Lung microvascular endothelial cell (primary cell): ENCODE measurements at regions not wholly inside any gene's neighbourhood (a gene's known extent, or its start where the extent isn't known, plus 50 kb on each side); places are given as distances from the start of the nearest gene placed in this dataset.
"Not testable (repeated sequence)": the region's sequence is repeated elsewhere in the genome, so short reads cannot be mapped to it uniquely, and the experiment has no call there.

Experiments used
- DNase-seq, 2 donors: peaks; one replicate each; pipeline versions ENCODE4 v3.0.0 to v3.0.0-alpha.2; 2010; ENCODE audit warnings: low read depth in 2 of 2

DNA sequence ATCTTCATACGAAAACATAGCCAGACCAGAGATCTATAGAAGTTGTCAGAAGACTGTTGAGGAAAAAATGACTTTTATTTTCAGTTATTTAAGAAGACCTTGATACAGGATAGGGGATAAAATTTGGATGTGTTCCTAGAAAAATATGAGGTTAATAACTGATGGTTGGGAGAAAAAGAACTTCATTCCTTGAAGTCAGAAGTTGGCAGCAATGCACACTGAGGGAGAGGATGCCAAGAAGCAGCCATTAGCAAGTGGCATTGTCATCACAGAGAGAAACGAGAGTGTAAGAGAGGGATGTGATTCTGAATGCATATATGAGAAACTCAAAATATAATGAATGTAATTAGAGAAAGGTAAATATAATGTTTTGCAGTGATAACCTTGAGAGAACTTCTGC is 382.1 kb upstream of the EPHA5 start:
- no peak for DNase-seq

DNA sequence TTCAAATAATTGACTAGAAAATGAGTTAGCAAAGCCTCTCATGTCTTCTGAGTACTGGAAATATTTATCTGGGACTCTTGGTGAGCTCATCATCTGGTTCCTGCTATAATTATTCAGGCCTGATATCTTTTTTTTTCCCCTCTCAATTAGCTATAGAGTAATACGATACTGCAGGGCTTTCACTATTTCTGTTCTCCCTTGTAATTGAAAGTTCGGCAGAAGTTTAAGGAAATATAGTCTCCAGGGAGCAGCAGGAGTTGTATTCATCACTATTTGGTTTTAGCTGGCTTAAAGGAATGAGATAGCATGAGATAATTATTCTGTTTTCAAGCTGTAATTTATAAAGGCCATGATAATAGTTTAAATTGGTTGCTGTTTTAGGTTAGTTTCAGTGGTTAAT is 378.6 kb upstream of the EPHA5 start:
- DNase-seq = no peak

DNA sequence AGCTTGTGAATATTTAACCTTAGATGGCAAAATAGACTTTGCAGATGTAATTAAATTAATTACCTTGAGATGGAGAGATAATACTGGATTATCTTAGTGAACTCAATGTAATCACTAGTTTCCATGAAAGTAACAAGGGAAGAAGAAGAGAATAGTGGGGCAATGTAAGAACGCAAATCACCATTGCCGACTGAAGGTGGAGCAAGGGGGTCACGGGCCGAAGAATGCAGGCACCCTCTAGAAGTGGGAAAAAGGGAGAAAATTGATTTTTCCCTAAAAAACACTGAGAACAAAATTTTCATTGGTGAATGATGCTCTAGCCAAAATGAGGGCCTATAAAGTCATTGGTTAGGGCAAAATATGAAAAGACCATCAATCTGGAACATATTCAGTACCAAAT is 375.6 kb upstream of the EPHA5 start:
- no peak for DNase-seq

DNA sequence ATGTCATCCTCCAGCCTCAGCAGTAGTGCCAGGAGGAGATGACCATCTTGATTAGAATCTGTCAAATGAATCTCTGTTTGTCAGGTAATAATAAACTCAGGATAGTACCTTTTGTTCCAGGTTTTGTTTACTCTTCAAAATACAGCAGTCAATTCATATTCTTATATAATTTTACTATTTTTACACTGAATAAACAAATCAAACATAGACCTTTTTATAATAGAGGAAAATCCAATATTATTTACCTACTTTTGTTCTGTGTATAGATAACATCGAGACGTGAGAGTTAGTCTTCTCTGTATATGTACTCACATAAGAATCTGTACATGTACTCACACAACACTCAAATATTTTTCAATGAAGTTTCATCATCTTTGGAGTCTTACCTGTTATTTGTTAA is 365.4 kb upstream of the EPHA5 start:
- DNase-seq = no peak

DNA sequence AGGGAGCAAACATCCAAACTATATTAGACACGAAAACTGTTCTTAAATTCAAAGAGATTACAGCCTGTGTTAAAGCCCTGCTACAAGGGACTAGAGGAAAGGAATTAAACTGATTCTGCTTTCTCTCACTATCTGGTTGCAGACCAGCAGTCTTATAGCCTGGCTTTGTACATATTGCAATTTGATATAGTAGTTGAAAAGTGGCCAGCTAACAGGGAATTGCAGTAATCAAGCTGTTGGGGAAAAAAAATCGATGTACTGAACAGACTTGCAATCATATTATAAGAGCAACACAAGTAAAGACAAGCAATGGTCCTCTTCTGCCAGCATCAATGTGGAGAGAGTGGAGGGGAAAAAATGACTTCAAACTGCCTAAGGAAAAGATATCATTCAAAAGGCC is 364.4 kb upstream of the EPHA5 start:
- no peak for DNase-seq

DNA sequence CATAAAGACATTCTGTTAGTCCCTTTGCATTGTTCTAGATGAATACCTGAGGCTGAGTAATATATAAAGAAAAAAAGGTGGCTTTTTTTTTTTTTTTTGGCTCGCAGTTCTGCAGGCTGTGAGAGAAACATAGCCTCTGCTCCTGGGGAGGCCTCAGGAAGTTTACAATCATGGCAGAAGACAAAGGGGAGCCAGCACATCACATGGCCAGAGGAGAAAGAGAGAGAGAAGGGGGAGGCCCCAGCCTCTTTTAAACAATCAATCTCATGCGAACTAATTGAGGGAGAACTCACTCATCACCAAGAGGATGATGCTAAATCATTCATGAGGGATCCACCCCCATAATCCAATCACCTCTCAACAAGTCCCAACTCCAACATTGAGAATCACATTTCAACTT is 364.0 kb upstream of the EPHA5 start:
- DNase-seq = no peak

DNA sequence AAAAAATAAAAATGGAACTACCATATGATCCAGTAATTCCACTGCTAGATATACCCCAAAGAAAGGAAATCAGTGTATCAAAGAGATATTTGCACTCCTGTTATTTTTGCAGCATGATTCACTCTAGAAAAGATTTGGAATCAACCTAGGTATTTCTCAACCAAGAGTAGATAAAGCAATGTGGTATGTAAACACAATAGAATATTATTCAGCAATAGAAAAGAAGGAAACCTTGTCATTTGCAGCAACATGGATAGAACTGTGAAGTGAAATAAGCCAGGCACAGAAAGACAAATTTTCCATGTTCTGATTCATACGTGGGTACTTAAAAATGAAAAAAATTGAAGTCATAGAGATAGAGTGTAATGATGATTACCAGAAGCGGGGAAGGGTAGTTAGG is 362.3 kb upstream of the EPHA5 start:
- DNase-seq = no peak

DNA sequence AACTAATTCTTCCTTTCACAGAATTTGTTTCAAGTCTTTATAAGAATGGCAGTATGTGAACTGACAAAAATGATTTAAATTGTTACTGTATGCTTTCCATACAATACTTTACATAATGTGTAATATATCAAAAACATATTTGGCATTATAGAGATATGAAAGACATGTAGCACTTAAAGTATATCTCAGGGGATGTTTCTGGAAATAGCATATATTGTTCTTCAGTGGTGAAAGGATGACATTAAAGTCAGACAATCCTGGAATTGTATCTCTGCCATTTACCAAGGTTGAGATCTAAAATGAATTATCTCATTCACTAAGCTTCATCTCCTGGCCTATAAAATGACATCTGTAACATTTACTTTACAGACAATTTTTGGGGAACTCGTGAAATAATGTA is 358.4 kb upstream of the EPHA5 start:
- DNase-seq = no peak

DNA sequence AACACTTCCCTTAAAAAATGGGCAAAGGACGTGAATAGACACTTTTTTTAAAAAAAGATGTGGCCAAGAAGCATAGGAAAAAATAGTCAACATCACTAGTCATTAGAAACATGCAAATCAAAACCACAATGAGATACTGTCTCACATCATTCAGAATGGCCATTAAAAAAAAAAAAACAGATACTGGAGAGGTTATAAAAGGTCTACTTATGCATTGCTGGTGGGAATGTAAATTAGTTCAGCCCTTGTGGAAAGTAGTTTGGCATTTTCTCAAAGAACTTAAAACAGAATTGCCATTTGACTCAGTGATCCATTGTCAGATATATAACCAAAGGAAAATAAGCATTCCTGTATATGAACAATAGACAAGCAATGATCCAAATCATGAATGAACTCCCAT is 352.8 kb upstream of the EPHA5 start:
- DNase-seq = no peak

DNA sequence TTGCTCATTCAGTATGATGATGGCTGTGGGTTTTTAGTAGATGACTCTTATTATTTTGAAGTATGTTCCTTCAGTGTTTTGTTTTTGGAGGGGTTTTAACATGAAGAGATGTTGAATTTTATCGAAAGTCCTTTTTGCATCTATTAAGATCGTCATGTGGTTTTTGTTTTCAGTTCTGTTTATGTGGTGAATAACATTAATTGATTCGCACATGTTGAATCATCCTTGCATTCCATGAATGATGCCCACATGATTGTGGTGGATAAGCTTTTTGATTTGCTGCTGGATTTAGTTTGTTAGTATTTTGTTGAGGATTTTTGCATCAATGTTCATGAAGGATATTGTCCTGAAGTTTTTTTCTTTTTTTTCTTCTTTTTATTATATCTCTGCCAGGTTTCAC is 347.4 kb upstream of the EPHA5 start:
- no peak for DNase-seq

DNA sequence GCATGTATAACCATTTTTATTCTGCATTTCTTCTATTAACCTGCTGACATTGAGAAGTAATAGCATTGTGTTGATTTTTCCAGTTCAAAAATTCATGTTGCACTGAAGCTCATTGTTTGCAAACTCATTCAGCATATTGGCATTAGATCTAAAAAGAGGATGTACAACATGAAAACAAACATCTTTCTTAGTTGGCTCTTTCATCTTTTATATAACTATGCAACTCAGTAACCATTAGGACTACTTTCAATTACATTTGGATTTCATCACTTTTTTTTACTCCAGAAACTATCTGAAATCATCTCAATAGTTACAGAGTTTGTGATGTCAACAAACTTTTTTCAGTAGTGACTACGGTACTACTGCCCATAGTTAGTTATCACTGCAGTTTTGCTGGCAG is 346.0 kb upstream of the EPHA5 start:
- DNase-seq = no peak

DNA sequence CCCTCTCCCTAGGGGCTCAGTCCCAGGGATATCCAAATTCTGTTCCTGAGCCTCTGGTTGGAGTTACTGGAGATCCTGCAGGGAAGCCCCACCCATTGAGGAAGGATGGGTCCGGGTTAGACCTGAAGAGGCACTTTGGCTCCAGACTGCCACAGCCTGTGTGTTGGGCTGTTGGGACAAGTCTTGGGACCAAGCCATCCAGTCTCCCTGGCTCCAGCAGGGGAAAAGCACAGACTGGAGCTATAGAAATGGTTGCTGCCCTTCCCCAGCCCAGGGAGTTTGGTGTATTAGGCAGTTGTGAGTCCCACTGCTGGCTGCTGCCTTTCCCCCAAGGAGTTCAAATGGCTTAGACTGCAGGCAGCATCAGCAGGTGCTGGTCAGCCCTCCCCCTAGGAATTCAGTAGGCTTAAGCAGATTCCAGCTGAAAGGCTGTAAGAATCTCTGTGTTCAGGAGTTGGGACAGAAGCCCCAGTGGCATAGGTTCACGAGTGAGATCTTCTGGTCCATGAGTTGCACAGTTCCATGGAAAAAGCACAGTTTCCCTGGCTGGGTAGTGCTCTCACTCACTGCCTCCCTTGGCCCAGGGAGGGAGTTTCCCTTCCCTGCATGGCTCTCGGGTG is 344.0 kb upstream of the EPHA5 start:
- no peak for DNase-seq

DNA sequence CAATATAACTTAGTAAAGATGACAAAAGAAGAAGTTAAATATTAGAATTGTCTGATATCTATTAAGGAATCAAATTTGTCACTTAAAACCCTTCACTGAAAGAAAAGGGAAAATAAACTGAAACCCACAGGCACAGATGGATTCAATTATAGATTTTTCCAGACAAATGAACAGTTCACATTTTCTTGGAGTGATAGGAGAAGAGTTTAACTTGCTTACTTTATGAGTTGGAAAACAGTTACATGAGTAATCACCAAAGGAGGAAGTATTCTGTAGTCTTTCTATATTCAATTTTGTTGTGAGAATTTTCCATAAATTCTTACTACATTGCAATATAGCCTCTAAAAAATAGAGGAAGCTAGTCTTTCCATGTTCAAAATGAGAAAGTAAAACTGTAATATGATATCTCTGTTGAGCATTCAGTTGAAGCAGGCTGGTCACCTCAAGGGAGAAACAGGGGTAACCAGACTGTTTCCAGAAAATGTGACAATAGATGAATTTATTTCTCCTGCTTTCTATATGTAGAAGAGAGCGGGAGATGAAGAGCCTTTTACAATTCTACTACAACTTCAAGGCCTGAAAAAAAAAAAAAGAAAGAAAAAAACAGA is 330.3 kb upstream of the EPHA5 start:
- no peak for DNase-seq

DNA sequence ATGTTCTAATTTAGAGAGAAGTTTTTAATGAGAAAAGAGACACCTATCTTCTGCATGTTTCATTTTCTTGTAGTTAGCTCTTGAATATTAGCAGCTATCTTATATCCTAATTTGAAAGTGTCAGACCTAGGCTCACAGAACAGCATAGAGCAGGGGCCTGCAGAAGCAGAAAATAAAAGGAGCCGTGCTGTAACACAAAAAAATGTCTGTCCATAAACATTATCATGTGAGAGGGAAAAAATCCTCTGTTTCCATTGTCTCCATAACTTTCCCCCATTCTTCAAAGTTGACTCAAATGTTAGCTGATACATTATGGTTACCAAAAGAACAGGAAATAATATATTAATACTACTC is 329.2 kb upstream of the EPHA5 start:
- DNase-seq = no peak

DNA sequence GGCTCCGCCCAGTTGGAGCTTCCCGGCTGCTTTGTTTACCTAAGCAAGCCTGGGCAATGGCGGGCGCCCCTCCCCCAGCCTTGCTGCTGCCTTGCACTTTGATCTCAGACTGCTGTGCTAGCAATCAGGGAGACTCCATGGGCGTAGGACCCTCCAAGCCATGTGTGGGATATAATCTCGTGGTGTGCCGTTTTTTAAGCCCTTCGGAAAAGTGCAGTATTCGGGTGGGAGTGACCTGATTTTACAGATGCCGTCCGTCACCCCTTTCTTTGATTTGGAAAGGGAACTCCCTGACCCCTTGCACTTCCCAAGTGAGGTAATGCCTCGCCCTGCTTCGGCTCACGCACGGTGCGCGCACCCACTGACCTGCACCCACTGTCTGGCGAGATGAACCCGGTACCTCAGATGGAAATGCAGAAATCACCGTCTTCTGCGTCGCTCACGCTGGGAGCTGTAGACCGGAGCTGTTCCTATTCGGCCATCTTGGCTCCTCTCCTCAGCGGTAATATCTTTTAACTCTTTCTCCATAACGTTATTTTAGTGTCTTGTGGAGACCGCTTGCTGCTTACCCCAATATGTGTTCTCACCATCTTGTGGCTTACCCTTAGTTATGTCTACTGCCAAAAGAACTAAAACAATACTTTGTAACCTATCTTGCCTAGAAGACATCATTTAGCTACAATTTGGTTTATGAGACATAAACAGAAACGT is 328.7 kb upstream of the EPHA5 start:
- DNase-seq = not testable (repeated sequence)

DNA sequence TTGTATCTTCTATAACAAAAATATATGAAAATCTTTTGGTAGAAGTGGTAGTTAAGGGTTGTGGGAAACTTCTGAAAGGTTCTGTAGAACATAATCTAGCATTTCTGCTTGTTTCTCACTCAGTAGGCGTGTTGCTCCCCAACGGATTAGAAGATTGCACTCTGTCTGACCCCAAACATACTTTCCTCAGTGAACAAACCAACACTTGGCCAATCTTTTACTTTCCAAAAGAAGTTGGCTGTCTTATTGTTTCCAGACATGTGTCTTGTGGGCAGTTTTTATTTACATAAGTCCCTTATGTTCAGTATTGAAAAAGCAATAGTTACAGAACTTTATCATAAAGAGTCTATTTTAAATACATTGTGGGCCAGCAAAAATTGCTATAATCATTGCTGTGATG is 312.8 kb upstream of the EPHA5 start:
- DNase-seq = no peak

DNA sequence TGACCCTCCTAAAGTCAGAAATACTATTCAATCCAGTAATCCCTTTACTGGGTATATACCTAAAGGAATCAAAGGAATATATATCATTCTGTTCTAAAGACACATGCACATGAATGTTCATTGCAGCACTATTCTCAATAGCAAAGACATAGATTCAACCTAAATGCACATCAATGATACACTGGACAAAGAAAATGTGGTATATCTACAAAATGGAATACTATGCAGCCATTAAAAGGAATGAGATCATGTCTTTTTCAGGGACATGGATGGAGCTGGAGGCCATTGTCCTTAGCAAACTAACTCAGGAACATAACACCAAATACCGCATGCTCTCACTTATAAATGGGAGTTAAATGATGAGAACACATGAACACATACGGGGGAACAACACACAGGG is 306.0 kb upstream of the EPHA5 start:
- no peak for DNase-seq

DNA sequence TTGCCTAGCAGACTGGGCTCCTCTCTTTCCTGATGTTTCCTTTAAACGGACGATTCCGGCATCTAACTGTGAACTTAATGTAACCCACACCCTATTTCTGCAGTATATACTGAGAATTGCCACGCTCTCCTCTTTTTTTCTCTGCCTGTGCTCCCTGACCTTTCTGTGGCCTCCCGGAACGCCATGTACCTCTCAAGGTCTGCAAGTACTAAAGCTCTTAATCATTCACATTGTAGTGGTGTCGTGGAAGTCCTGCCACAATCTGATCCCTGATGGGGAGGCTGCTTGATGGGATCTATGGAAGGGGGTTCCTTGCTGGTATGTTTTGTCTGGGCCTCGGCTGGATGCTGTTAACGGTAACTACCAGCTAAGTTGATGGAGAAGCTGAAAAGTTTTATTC is 302.9 kb upstream of the EPHA5 start:
- no peak for DNase-seq

DNA sequence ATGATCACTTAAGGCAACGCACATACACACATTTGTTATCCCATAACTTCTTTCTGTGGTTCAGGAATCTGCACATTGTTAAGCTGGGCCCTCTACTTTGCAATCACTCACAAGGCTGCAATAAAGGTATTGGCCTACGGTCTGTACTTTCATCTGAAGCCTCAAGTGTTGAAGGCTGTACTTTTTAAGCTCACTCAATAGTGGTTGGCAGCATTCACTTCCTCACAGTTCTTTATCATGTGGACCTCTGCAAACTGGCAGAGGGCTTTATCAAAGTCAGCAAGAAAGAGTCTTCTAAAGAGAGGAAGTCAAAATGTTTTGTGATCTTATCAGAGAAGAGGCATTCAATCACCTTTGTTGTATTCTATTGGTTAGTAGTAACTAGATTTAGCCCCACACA is 301.4 kb upstream of the EPHA5 start:
- DNase-seq = no peak

DNA sequence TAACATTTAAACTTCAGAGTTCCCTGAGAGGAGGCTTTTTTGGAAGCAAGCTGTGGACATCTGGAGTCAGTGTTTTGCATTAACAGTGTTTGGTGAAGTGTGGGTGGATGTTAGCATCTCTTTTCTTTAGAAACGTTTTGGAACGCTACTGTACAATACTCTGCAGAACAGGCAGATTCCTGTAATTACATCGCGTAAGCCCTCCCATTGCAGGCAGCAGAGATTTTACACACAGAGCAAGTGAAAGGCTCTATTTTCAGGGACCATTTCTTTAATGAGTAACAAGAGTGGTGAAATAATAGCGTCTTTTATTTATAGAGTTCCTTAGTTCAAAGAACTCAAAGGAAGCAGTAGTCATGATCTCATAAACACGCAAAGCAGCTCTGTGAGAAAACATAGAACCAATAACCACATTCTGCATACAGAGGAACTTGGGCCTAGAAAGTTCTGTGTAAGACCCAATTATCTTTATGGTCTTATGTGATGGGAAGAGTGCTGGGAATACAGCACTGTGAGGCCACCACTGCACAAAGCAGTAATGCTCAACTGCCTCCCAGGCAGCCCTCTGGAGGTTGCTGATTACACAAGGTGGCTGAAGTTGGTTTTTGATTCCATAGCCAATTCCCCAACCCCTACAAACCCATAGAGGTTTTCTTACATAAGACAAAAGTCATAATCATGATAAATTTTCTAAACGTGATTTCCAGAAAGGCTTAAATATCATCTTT is 298.7 kb upstream of the EPHA5 start:
- no peak for DNase-seq

DNA sequence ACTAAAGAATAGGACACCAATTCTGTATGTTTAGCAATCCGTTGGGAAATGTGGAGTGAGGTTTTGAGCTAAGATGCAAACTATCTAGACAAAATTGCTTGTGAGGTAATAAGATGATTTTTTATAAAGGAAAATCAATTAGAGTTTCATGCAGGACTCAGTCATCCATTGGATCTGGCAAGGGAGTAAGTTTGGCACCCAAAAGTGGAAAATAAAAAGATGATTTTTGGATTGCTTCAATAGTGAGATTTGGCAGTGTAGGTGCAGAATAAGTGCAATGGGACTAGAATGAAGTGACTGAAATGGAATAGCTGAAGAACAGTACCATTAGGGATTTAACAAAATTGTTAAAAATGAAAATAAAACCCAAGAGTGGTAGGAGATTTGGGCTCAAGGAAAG is 290.5 kb upstream of the EPHA5 start:
- DNase-seq = no peak

DNA sequence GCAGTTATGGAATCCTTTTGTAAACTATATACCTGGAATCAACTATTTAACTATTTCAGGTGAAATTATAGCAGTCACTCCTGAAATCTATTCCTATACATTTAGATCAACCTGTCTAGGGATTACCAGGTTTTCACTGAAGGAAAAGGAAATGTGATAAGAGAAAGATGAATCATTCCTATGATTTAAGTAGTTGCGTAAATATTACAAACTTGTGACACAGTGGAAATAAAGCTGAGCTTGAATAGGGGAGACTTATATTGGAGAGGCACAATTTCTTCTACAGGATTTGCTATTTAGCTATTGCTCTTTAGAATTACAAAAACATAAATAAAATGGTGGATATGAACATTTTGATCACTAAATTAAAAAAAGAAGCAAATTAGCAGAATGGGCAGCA is 284.1 kb upstream of the EPHA5 start:
- no peak for DNase-seq

DNA sequence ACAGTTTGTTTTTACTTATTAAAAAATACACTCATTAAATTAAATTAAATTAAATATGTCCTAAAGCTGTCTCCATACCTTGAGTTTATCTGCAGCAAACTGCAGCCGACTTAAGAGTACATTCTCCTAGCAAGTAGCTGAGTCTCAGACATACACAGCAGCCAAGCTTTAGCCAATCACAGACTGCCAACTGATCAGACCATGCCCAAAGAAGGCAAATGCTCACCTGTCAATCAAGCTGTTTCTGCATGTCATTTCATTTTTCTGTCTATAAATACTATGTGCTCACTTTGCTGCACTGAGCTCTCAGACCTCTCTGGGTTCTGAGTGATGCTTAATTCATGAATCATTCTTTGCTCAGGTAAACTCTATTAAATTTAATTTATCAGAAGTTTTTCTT is 280.9 kb upstream of the EPHA5 start:
- DNase-seq = no peak
